Neural crest cell (in vitro differentiated cells): ENCODE measurements at regions not wholly inside any gene's neighbourhood (a gene's known extent, or its start where the extent isn't known, plus 50 kb on each side); places are given as distances from the start of the nearest gene placed in this dataset.

Experiments
- DNase-seq: peaks from one replicate; pipeline ENCODE4 v3.0.0; 2021; ENCODE audit warnings: low read depth, mixed read lengths, low spot score
- H3K27ac Mint-ChIP-seq: one replicate; pipeline ENCODE4 v1.8.0; 2021; ENCODE audit warnings: mild to moderate bottlenecking, mixed read lengths; ENCODE audit not compliant: unreplicated experiment
- H3K27me3 Mint-ChIP-seq: 2 replicates; pipeline ENCODE4 v1.8.0; 2021; ENCODE audit warnings: low read depth, mild to moderate bottlenecking, mixed read lengths
- H3K36me3 Mint-ChIP-seq: 2 replicates; pipeline ENCODE4 v1.8.0; 2021; ENCODE audit warnings: low read depth, mild to moderate bottlenecking, mixed read lengths
- H3K4me1 Mint-ChIP-seq: 2 replicates; pipeline ENCODE4 v1.8.0; 2021; ENCODE audit warnings: mixed read lengths
- H3K4me3 Mint-ChIP-seq: one replicate; pipeline ENCODE4 v1.8.0; 2021; ENCODE audit warnings: mild to moderate bottlenecking, mixed read lengths
- H3K9me3 Mint-ChIP-seq: 2 replicates; pipeline ENCODE4 v1.8.0; 2021; ENCODE audit warnings: mixed read lengths
- TF ChIP-seq, protein P1 (sequence below): fragments of 200-600 bp; sonication (generic); conservative IDR thresholded peaks from 2 replicates; pipeline ENCODE4 v1.5.0; 2021; ENCODE audit warnings: antibody characterized with exemption, mild to moderate bottlenecking

DNA sequence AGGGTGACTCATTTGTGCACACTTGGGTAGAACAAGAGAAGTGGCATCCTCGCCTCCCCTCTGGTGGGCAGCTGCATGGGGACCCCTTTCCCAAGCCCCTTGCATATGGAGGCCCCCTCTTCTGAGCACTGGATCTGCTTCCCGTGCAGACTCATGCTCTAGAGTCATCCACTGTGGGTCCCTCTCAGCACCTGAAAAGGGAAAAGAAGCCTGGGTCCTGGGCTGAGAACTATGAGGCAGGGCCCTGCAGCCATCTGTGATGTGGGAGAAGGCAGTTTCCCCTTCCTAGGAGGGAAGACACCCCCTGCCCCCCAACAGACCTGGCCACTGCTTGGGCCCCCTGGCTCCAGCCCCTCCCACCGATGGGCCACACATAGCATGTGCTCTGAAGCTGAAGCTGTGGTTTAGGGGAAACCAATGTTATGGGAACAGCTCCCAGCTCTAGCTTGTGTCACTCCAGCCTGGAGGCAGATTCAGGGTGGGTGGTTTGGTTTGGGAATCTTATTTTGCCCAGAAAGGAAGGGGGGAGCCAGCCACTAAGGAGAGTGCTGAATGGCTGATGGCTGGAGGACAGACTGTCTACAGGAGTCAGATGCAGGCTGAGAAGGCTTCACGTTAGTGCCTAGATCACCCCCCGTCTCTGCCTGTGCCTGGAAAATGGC, 172.8 kb downstream of the GLI2 start:
- H3K36me3 Mint-ChIP-seq = no peaks in the 10 kb centered on the region
- H3K27ac Mint-ChIP-seq = no peak overlapping the region
- no peaks in the 10 kb centered on the region for H3K9me3 Mint-ChIP-seq
- H3K4me3 Mint-ChIP-seq = no peak overlapping the region
- H3K27me3 Mint-ChIP-seq = no peaks in the 10 kb centered on the region
- peaks cover 44% of the 10 kb centered on the region for H3K4me1 Mint-ChIP-seq
- DNase-seq = no peak
- TF ChIP-seq, protein P1, sequence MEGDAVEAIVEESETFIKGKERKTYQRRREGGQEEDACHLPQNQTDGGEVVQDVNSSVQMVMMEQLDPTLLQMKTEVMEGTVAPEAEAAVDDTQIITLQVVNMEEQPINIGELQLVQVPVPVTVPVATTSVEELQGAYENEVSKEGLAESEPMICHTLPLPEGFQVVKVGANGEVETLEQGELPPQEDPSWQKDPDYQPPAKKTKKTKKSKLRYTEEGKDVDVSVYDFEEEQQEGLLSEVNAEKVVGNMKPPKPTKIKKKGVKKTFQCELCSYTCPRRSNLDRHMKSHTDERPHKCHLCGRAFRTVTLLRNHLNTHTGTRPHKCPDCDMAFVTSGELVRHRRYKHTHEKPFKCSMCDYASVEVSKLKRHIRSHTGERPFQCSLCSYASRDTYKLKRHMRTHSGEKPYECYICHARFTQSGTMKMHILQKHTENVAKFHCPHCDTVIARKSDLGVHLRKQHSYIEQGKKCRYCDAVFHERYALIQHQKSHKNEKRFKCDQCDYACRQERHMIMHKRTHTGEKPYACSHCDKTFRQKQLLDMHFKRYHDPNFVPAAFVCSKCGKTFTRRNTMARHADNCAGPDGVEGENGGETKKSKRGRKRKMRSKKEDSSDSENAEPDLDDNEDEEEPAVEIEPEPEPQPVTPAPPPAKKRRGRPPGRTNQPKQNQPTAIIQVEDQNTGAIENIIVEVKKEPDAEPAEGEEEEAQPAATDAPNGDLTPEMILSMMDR = no peak

DNA sequence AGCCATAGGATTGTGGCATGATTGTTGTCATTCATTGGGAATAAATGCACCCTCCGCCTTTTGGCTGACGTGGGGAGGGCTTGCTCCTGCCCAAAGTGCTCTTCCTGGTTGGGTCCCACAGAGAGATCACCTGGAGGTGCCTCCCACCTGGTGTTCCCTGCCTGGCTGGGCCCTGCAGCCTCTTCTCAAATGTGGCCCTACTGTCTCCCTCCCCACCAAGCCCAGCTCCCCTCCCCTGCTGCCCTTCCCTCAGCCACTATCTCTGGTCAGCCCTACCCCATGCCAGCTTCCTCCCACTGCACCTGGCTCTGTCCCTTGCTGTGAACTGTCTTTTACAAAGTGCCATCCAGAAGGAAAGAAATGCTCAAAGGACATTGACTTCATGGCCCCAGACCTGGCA, 173.4 kb downstream of the GLI2 start:
- TF ChIP-seq, protein P1 = no peak
- Mint-ChIP-seq H3K36me3 (no peaks in the 10 kb centered on the region), H3K9me3 (no peaks in the 10 kb centered on the region), H3K4me1 (peaks cover 47% of the 10 kb centered on the region), H3K27me3 (no peaks in the 10 kb centered on the region), H3K4me3 (no peak overlapping the region), H3K27ac (no peak overlapping the region)
- no peak for DNase-seq

DNA sequence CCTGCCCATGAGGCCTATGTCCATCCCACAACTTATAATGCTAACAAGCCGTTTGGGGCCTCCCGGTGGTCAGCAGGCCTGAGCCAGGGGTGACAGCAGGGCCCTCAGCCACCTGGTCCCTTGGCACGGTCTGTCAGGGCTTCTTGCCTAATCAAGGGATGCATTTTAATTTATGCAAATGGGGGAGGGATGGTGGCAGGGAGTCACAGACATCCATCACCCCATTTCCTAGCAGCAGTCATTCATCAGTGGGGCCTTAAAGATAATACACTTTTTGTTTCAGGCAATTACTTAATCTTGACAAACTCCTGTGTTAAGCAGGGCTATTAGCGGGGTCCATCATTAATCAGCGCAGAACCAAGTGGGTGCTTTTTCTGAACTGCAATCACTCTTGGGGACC, 174.5 kb downstream of the GLI2 start:
- Mint-ChIP-seq H3K4me1 (peaks cover 47% of the 10 kb centered on the region), H3K36me3 (no peaks in the 10 kb centered on the region), H3K4me3 (no peak overlapping the region), H3K9me3 (no peaks in the 10 kb centered on the region), H3K27ac (no peak overlapping the region), H3K27me3 (no peaks in the 10 kb centered on the region)
- no peak for DNase-seq
- TF ChIP-seq, protein P1 = no peak

DNA sequence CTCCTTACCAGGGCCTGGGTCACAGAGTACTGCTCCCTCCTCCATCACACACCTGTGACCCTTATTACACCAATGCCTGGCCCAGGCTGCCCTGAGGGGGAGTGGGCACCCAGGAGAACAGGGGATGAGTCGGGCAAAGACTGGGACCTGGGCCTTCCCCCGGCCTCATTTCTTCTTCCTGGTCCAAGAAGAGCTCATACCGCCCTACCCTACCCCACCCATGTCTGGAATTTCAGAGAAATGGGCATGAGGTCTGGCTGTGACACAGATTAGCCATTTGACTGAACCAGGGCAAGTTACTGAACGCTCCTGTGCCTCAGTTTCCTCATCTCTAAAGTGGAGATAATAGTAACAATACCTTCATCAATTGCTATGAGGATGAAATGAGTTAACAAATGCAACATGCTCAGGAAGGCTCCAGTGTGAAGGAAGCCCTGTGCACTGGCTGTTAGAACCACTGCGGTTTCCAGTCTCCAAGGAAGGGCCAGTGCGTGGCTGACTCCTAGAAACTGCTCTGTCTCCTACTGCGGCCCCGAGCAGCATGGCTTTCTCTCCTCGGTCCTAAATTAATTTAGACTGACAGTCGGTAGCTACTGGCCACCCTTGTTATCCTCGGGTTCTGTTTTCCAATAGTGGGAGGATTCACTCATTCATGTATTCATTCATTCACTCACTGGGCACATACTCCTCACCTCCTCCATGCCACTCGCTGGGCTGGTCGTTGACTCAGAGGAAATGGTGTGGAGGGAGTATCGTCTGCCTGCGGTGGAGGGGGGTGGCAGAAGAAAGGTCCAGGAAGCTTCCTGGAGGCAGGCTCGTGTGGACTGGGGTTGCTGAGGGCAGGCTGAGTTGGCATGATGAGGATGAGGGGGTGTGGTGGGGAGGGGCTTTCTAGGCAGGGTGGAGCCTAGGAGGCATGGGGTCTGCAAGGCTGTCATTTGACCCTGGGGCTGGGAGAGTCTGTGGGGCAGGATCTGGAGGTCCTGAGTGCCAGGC, 175.6 kb downstream of the GLI2 start:
- Mint-ChIP-seq H3K27me3 (no peaks in the 10 kb centered on the region), H3K27ac (peak overlapping the region; percentile 50), H3K4me3 (no peak overlapping the region), H3K4me1 (peaks cover 54% of the 10 kb centered on the region), H3K36me3 (no peaks in the 10 kb centered on the region), H3K9me3 (no peaks in the 10 kb centered on the region)
- TF ChIP-seq, protein P1 = no peak
- no peak for DNase-seq

DNA sequence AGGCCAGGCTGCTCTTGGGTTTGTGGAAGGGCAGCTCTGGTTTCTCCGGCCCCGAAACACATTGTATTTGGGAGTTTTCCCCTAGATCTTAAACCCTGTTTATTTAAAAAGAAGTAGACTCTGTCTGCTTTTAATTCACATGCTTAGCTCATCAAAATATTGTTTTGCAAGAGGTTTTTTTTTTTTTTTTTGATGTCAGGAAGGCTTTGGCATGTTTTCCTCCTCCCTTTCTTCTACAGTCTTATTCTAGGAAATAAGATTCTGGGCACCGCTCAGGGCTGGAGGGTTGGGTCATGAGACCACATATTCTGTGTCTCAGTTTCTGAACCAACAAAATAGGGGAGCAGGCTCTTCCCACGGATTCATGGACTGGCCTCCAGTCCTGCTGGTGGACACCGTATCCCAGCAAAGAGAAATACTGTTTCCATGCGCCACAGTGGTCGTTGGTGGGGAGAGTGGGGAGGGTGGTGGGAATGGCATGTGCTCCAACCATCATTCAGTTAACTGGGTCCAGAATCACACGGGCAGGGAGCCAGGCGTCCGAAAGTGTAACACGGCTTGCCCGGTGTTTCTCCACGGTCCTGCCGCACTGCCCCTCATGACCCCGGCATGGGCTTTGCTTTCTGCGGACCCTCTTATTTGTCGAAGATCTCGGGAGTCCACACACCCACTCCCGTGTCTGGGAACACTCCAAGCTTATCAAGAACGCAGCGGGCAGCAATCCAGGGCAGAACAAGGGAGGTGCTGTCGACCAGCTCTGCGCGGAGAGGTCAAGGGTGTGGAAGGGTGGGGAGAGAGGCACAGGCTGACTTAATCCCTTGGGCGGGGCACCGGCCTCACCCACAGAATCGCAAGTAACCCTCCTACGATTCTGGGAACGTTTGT, 176.7 kb downstream of the GLI2 start:
- Mint-ChIP-seq H3K27ac (peak overlapping the region; percentile 57), H3K4me3 (no peak overlapping the region), H3K36me3 (no peaks in the 10 kb centered on the region), H3K9me3 (no peaks in the 10 kb centered on the region), H3K27me3 (no peaks in the 10 kb centered on the region), H3K4me1 (peaks cover 47% of the 10 kb centered on the region)
- DNase-seq = no peak
- TF ChIP-seq, protein P1 = no peak
